ENCODE measurements at regions not wholly inside any gene's neighbourhood (a gene's known extent, or its start where the extent isn't known, plus 50 kb on each side); places are given as distances from the start of the nearest gene placed in this dataset.

- no peak for FAIRE-seq
- no peak for DNase-seq (ENCODE audit: insufficient read length, low spot score)
Measured at GRCh38 chr9:11828201-11828600, 865.0 kb upstream of the TYRP1 start.

- FAIRE-seq = no peak
- no peak for DNase-seq (ENCODE audit: insufficient read length, low spot score)
Measured at GRCh38 chr9:11833056-11833455, 860.1 kb upstream of the TYRP1 start.

DNA sequence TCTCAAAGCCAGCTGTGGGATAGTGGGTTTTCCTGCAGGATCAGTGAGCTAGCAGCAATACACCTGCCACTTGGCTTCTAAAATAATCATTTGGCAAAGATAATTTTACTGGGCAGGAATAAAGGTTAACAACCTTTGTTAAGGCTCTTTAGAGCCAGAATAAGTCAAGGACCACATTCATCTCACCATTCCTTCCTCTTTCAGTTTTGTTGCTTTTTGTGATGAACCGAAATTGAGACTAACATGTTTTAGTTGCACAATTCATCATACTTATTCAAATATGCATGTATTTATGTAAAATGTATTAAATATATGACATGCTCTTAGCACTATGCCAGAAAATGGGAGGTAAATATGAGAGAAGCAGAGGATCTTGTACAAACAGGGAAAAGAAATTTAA is 824.4 kb upstream of the TYRP1 start:
- no peak for FAIRE-seq
- DNase-seq (ENCODE audit: insufficient read length, low spot score) = no peak

DNA sequence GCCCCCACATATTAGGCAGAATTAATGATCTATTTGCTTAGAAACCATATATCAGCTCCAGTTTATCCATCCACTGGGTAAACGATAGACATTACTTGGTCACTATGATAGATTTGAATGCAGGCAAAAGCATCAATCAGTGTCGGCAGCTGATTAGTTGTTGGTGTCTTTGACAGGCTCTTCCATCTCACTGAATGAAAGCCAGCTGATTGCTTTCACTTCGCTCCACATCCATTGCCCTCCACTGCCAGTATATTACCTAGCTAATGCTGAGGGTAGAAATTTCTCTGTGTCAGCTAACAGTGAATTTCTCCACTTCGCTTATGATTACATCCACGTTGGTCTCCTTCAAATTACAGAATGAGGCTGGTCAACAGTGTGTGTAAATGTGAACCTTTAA is 821.3 kb upstream of the TYRP1 start:
- FAIRE-seq = no peak
- DNase-seq (ENCODE audit: insufficient read length, low spot score) = no peak

DNA sequence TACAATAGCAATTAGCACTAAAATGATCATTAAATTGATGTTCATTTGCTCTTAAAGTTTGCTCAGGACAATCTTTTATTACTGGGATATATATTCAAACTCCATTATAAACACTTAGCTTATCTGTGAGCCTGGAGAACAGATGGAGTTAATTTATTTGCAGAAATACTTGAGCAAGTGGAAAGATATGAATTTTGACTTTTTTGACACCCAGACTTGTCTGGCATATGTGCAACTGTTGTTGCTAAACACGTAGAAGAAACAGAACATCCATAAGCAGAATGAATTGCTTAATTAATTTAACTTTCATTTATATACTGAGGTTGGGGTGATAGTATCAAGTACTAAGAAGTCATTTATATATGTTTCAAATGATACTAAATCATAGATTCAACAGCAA is 820.7 kb upstream of the TYRP1 start:
- FAIRE-seq (no peak), DNase-seq (ENCODE audit: insufficient read length, low spot score) (no peak)

DNA sequence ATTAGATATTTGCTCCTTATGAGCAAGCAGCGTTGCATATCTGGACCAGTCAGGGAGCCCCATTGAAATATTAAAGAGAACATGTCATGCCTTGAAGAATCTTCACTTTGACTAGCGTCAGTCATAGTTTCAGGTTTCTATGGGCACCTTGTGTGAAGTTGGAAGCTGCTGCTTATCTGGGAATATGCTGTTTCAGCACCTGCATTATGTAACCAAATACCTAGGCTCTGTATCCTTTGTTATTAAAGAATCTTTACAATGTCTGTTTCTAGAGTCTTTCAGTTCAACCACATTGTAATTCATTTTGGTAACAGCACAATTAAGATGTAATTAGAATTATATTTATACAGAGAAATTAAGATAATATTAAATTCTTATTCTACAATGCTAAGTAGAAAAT is 818.8 kb upstream of the TYRP1 start:
- FAIRE-seq (no peak), DNase-seq (ENCODE audit: insufficient read length, low spot score) (no peak)

- DNase-seq (ENCODE audit: insufficient read length, low spot score) (no peak), FAIRE-seq (no peak)
Measured at GRCh38 chr9:11892401-11892800, 800.8 kb upstream of the TYRP1 start.

GRCh38 chr9:11893331-11893730 is 799.9 kb upstream of the TYRP1 start:
- DNase-seq (ENCODE audit: insufficient read length, low spot score) (no peak), FAIRE-seq (no peak)

DNA sequence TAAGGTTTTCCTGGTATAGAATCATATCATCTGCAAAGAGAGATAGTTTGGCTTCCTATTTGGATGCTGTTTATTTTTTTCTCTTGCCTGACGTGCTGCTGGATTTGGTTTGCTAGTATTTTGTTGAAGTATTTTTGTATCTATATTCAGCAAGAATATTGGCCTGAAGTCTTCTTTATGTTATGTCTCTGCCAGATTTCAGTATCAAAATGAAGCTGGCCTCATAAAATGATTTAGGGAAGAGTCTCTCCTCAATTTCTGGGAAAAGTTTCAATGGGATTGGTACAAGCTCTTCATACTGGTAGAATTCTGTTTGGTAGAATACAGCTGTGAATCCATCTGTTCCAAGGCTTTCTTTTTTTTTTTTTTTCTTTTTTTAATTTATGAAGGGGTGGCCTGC is 799.0 kb upstream of the TYRP1 start:
- no peak for FAIRE-seq
- no peak for DNase-seq (ENCODE audit: insufficient read length, low spot score)

DNA sequence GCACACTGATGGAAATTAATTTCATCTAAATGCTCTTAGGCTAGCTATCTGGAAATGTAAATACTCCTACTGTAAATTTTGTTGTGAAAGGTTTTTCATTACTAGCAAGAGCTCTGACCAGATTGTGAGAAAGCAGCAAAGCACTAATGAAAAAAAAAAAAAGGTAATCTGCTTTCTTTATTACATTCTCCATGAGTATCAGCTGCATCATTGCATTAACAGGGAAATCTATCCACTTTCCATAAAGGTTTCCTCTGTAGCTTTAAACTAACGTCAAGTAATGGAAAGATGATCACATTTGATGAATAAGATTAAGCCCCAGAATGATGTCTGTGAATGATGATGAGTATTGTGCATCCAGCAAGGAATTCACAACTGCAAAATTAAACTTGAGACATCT is 790.6 kb upstream of the TYRP1 start:
- no peak for DNase-seq (ENCODE audit: insufficient read length, low spot score)
- no peak for FAIRE-seq

DNA sequence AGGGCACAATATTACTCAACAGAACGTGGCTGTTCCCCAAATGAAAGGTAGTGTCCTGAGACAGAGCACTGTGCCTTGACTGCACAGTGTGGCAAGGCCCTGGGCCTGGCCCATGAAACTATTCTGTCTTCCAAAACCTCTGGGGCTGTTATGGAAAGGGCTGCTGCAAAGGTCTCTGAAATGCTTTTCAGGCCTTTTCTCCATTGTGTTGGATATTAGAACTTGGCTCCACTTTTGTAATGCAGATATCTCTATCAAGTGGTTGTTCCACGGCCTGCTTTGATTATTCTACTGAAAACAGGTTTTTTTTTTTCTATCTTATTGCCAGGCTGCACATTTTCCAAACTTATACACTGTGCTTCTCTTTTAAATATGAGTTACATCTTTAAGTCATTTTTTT is 777.5 kb upstream of the TYRP1 start:
- FAIRE-seq (no peak), DNase-seq (ENCODE audit: insufficient read length, low spot score) (no peak)

GRCh38 chr9:11928871-11929321 is 764.3 kb upstream of the TYRP1 start:
- DNase-seq (ENCODE audit: insufficient read length, low spot score) (no peak), FAIRE-seq (no peak)

- DNase-seq (ENCODE audit: insufficient read length, low spot score) (no peak), FAIRE-seq (no peak)
Measured at GRCh38 chr9:11931109-11931508, 762.1 kb upstream of the TYRP1 start.

DNA sequence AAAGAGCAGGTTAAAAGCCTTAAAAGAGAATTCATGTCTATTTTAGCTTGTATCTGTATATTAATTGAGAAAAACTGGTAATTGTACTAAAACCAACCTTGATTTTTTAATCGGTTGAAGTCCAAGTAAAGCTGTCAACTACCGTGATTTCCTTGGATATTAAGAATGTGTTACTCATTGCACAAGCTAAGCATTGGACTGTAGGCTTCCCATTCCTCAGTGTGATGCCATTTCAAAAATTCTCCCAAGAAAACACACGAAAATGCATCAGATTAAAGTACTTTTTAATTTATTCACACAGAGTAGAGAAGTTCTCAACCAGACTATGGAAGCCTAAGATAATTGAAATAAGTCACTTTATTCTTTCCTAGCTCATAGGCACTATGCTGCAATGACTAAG is 761.4 kb upstream of the TYRP1 start:
- DNase-seq (ENCODE audit: insufficient read length, low spot score) = no peak
- no peak for FAIRE-seq

DNA sequence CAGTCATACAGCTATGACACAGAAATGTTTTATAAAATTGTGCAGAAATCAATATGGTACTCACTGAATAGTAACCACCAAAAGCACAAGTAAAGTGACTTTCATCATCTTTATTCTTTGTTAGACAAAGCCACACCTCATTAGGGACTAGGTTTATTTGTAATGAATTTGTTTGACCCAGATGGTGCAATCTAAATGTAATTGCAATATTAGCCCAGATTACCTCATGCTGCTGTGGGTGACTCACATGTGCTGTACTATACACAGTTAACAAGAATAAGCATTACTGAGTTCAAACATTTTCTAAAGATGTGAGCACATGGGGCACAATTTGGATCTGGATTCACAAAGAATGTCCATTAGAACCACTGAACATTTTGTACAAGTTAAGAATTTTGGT is 759.3 kb upstream of the TYRP1 start:
- DNase-seq (ENCODE audit: insufficient read length, low spot score) (no peak), FAIRE-seq (no peak)

DNA sequence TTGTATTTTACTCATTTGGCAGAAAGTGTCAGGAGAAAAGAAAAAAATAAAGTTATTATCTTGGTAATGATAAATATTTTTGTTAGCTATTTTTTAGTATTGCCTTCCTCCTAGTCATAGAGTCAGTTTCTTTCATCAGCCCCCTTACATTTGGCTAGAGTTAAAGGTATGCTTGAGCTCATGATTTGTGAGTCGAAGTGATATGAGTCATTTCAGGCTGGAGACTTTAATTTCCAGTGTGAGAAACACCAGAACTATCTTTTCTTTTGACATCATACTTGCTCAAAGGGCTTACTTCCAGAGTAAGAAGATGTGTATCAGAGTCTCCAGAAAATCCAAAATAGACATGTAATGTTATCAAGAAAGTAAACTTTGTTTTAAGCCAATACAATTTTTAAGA is 746.7 kb upstream of the TYRP1 start:
- DNase-seq (ENCODE audit: insufficient read length, low spot score) = no peak
- no peak for FAIRE-seq

DNA sequence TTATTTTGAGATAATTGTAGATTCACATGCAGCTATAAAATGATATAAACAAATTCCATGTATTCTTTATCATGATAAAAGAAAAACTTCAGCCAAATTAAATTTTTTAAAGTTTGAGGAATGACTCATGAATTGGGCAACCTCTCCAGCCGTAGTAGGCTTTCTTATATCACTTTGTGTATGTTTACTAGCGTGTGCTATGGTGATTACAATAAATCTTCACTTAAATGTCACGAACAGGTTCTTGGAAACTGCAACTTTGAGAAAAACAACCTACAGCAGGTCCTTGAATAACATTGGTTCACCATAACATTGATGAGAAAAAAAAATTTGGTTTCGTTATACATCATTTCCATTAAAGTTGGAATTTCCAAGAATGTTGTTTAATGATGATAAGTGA is 730.9 kb upstream of the TYRP1 start:
- DNase-seq (ENCODE audit: insufficient read length, low spot score) (no peak), FAIRE-seq (no peak)

GRCh38 chr9:11966786-11967185 is 726.4 kb upstream of the TYRP1 start:
- FAIRE-seq (no peak), DNase-seq (ENCODE audit: insufficient read length, low spot score) (no peak)

DNA sequence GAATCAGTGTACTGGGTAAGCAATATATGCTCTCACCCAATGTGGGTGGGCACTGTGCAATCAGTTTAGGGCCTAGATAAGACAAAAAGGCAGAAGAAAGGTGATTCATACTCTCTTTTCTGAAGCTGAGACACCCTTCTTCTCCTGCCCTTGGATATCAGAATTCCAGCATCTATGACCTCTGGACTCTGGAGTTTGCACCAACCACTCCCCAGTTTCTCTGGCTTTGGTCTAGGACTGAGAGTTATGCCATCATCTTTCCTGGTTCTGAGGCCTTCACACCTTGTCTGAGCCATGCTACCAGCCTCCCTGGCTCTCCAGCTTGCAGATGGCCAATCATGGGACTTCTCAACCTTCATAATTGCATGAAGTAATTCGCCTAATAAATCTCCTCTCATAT is 724.6 kb upstream of the TYRP1 start:
- no peak for FAIRE-seq
- no peak for DNase-seq (ENCODE audit: insufficient read length, low spot score)

GRCh38 chr9:11973011-11973410 is 720.2 kb upstream of the TYRP1 start:
- FAIRE-seq = no peak
- DNase-seq (ENCODE audit: insufficient read length, low spot score) = no peak

DNA sequence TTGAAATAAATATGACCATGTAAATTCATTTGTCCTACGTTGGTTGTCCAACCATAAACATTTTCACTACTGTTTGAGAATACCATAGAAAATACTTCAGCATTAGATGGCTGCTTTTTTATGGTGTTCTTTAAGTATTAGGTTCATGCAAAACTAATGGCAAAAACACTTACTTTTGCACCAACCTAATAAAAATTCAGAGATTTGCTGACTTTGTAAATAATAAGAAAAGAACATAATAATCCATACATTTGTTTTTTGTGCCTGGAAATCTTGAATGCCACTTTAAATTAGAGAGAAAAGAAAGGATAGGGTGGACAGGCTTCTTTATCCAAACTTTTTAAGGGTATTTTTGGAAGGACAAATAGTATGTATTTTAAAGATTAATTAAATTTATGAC is 719.7 kb upstream of the TYRP1 start:
- DNase-seq (ENCODE audit: insufficient read length, low spot score) (no peak), FAIRE-seq (no peak)

DNA sequence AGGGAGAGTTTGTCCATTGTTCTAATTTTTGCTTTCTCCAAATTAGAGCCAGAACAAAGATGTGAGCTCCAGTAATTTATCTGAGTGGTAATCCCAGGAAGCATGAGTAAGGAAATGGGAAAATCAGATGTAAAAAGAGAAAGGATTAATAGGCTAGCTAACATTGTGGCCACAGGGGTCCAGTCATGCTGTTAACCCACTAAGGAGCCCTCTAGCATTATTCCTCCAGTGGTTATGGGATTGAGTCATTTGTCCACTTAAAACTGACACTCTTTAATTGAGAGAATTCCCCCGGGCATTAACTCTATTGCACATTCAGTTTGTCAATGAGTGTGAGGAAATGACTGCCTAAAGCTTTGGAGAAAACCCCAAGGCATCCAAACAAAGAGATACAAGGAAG is 700.3 kb upstream of the TYRP1 start:
- FAIRE-seq = no peak

DNA sequence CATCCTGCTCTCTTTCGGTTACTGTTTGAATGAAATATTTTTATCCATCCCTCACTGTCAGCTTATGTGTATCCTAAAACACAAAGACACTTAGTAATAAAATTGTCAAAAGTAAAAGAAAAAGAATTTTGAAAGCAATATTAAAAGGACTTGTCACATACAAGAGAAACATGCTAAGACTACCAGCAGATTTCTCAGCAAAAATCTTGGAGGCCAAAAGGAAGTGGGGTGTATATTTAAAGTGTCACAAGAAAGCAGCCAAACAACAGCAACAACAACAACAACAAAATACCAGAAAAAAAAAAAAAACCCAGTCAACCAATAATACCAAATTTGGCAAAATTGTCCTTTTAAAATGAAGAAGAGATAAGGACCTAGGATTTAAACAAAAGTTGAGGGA is 678.7 kb upstream of the TYRP1 start:
- DNase-seq (ENCODE audit: insufficient read length, low spot score) (no peak), FAIRE-seq (no peak)

More for the DNA sequence above, 700.3 kb upstream of the TYRP1 start:
- no peak for DNase-seq (ENCODE audit: insufficient read length, low spot score)

DNA sequence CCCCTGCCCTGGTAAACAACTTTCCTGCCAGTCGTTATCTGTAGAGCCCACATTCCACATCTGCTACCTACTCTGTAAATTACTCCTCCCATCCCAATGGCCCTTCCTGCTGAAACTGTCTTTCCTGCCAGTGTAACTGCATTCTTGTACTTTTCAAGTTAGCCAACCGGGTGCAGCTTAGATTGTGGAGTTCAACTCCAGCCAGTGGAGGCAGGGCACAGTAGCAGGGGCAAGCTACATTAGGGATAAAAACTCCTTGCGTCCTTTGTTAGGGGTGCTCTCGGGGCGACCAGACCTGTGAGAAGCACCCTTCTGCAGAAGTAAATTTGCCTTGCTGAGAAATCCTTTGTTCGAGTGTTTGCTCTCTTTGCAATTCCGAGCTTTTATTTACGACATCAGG is 639.0 kb upstream of the TYRP1 start:
- no peak for FAIRE-seq
- no peak for DNase-seq (ENCODE audit: insufficient read length, low spot score)

Measured in GM19239 (cell line).